Neural cell (in vitro differentiated cells): ENCODE measurements at regions not wholly inside any gene's neighbourhood (a gene's known extent, or its start where the extent isn't known, plus 50 kb on each side); places are given as distances from the start of the nearest gene placed in this dataset.

Experiments used
- H2AFZ ChIP-seq: fragments of 200-600, 300-800 bp; sonication (generic), shearing (Covaris generic); 2 replicates; pipeline ENCODE4 v1.6.0; 2014; ENCODE audit warnings: low read depth, mild to moderate bottlenecking, antibody characterized with exemption, low read length, moderate library complexity
- H3F3A ChIP-seq: fragments of 200-600 bp; shearing (Covaris generic); 2 replicates; pipeline ENCODE4 v1.6.1; 2016; ENCODE audit warnings: mild to moderate bottlenecking, moderate library complexity, mixed read lengths, antibody characterized with exemption, low read length; ENCODE audit not compliant: insufficient read depth, poor library complexity, severe bottlenecking
- H3K27ac ChIP-seq: fragments of 200-600, 300-800 bp; sonication (generic), shearing (Covaris generic); 2 replicates; pipeline ENCODE4 v1.5.1; 2014; ENCODE audit warnings: mild to moderate bottlenecking, low read length, moderate library complexity
- H3K27me3 ChIP-seq: fragments of 300-800, 200-600 bp; sonication (generic), shearing (Covaris generic); 2 replicates; pipeline ENCODE4 v1.6.0; 2014; ENCODE audit warnings: mild to moderate bottlenecking, low read depth, low read length, moderate library complexity; ENCODE audit not compliant: insufficient read depth
- H3K36me3 ChIP-seq: fragments of 300-800, 200-600 bp; sonication (generic), shearing (Covaris generic); 2 replicates; pipeline ENCODE4 v1.5.1; 2014; ENCODE audit warnings: mild to moderate bottlenecking, antibody characterized with exemption, low read length, moderate library complexity; ENCODE audit not compliant: insufficient read depth
- H3K4me2 ChIP-seq: fragments of 300-800, 200-600 bp; sonication (generic), shearing (Covaris generic); 2 replicates; pipeline ENCODE4 v1.6.0; 2014; ENCODE audit warnings: mild to moderate bottlenecking, low read length
- H3K4me3 ChIP-seq: fragments of 300-800, 200-600 bp; sonication (generic), shearing (Covaris generic); 2 replicates; pipeline ENCODE4 v1.5.1; 2014; ENCODE audit warnings: mild to moderate bottlenecking, low read length, moderate library complexity
- H3K79me2 ChIP-seq: fragments of 200-600 bp; shearing (Covaris generic); replicated peaks from 2 replicates; pipeline ENCODE4 v1.6.0; 2014; ENCODE audit warnings: mild to moderate bottlenecking, low read length, moderate library complexity; ENCODE audit not compliant: insufficient read depth
- H3K9ac ChIP-seq: fragments of 300-800, 200-600 bp; sonication (generic), shearing (Covaris generic); 2 replicates; pipeline ENCODE4 v1.6.1; 2016; ENCODE audit warnings: mild to moderate bottlenecking, low read length, mixed read lengths
- H3K9me2 ChIP-seq: fragments of 200-600 bp; shearing (Covaris generic); 2 replicates; pipeline ENCODE4 v1.6.1; 2016; ENCODE audit warnings: mild to moderate bottlenecking, low read length, mixed read lengths; ENCODE audit not compliant: insufficient read depth
- H3K9me3 ChIP-seq: fragments of 200-600, 300-800 bp; sonication (generic), shearing (Covaris generic); 2 replicates; pipeline ENCODE4 v1.6.1; 2016; ENCODE audit warnings: mild to moderate bottlenecking, mixed run types, low read length, moderate library complexity, mixed read lengths
- H4K20me1 ChIP-seq: fragments of 200-600 bp; shearing (Covaris generic); 2 replicates; pipeline ENCODE4 v1.6.1; 2016; ENCODE audit warnings: mild to moderate bottlenecking, mixed run types; ENCODE audit not compliant: insufficient read depth
- EP300 ChIP-seq: fragments of 450-650 bp; conservative IDR thresholded peaks from 2 replicates; pipeline ENCODE4 v1.6.1; 2014; ENCODE audit warnings: antibody characterized with exemption, mild to moderate bottlenecking, moderate library complexity; ENCODE audit not compliant: poor library complexity, severe bottlenecking
- EZH2 ChIP-seq: fragments of 200-600, 300-800 bp; shearing (Covaris generic), sonication (generic); IDR thresholded peaks from 2 replicates; pipeline ENCODE4 v1.6.1; 2014; ENCODE audit warnings: antibody characterized with exemption, low read length, borderline replicate concordance, mild to moderate bottlenecking; ENCODE audit not compliant: insufficient read depth, poor library complexity, severe bottlenecking
- MXI1 ChIP-seq: fragments of 450-650 bp; conservative IDR thresholded peaks from 2 replicates; pipeline ENCODE4 v1.6.1; 2014; ENCODE audit warnings: antibody characterized with exemption, mild to moderate bottlenecking; ENCODE audit not compliant: poor library complexity, severe bottlenecking
- POLR2AphosphoS5 ChIP-seq: IDR thresholded peaks from 2 replicates; pipeline ENCODE4 v1.6.1; 2012
- RAD21 ChIP-seq: fragments of 450-650 bp; conservative IDR thresholded peaks from 2 replicates; pipeline ENCODE4 v1.6.1; 2014; ENCODE audit warnings: antibody characterized with exemption, mild to moderate bottlenecking, moderate library complexity
- SMC3 ChIP-seq: fragments of 450-650 bp; conservative IDR thresholded peaks from 2 replicates; pipeline ENCODE4 v1.6.1; 2014; ENCODE audit warnings: antibody characterized with exemption, mild to moderate bottlenecking, moderate library complexity; ENCODE audit not compliant: poor library complexity
- TAF1 ChIP-seq: IDR thresholded peaks from 2 replicates; pipeline ENCODE4 v1.6.1; 2012; ENCODE audit warnings: low read depth
- TF ChIP-seq, protein P1 (sequence below): IDR thresholded peaks from 2 replicates; pipeline ENCODE4 v1.6.1; 2012; ENCODE audit warnings: borderline replicate concordance
- TF ChIP-seq, protein P2 (sequence below): fragments of 450-650 bp; IDR thresholded peaks from 2 replicates; pipeline ENCODE4 v1.5.1; 2014; ENCODE audit warnings: antibody characterized with exemption, mild to moderate bottlenecking, moderate library complexity; ENCODE audit not compliant: poor library complexity, severe bottlenecking

DNA sequence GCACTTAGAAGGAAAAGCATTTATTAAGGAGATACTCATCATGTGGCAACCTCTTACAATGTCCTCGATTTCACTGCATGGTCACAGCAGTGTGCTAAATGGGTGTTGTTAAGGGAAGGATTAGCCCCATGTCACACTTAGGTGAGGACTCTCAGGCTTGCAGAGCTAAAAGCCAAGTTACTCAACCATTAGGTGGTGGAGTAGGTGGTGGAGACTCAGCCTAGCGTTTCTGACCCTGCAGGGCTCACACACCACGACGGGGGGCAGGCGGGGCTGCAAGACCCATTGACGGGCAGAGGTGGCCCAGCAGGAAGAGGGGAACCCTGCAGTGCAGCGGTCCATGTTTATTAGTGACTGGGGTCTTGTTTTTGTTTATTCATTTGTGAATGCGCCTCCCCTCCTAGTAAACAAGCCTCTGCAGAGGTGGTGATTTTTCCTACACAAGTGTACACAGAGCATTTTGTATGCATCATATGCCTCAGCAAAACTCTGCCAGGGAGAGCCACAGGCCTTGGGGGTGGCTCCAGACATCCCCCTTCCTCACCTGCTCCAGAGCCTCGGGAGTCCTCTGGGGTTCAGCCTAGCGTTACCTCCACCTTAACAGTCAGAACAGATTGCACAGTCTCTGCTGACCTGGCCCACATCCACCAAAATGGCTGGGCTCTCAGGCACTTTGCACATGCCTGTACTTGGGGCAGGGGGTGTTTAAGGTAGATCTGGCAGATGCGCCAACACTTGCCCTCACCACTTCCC is 216.7 kb downstream of the C16orf95 start:
- Histone ChIP-seq H4K20me1 (no peaks in the 10 kb centered on the region), H3K4me2 (no peak overlapping the region), H3K27ac (no peak overlapping the region), H3K9me3 (no peaks in the 10 kb centered on the region), H3K9me2 (no peaks in the 10 kb centered on the region), H2AFZ (no peak overlapping the region), H3K9ac (no peak overlapping the region), H3K4me3 (no peak overlapping the region), H3K27me3 (no peaks in the 10 kb centered on the region), H3F3A (no peaks in the 10 kb centered on the region), H3K36me3 (no peaks in the 10 kb centered on the region), H3K79me2 (no peaks in the 10 kb centered on the region)
- TF ChIP-seq TAF1, result no peak
- no peak for TF ChIP-seq EZH2
- TF ChIP-seq, protein P1, sequence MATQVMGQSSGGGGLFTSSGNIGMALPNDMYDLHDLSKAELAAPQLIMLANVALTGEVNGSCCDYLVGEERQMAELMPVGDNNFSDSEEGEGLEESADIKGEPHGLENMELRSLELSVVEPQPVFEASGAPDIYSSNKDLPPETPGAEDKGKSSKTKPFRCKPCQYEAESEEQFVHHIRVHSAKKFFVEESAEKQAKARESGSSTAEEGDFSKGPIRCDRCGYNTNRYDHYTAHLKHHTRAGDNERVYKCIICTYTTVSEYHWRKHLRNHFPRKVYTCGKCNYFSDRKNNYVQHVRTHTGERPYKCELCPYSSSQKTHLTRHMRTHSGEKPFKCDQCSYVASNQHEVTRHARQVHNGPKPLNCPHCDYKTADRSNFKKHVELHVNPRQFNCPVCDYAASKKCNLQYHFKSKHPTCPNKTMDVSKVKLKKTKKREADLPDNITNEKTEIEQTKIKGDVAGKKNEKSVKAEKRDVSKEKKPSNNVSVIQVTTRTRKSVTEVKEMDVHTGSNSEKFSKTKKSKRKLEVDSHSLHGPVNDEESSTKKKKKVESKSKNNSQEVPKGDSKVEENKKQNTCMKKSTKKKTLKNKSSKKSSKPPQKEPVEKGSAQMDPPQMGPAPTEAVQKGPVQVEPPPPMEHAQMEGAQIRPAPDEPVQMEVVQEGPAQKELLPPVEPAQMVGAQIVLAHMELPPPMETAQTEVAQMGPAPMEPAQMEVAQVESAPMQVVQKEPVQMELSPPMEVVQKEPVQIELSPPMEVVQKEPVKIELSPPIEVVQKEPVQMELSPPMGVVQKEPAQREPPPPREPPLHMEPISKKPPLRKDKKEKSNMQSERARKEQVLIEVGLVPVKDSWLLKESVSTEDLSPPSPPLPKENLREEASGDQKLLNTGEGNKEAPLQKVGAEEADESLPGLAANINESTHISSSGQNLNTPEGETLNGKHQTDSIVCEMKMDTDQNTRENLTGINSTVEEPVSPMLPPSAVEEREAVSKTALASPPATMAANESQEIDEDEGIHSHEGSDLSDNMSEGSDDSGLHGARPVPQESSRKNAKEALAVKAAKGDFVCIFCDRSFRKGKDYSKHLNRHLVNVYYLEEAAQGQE, result no peak
- TF ChIP-seq EP300, result no peak

DNA sequence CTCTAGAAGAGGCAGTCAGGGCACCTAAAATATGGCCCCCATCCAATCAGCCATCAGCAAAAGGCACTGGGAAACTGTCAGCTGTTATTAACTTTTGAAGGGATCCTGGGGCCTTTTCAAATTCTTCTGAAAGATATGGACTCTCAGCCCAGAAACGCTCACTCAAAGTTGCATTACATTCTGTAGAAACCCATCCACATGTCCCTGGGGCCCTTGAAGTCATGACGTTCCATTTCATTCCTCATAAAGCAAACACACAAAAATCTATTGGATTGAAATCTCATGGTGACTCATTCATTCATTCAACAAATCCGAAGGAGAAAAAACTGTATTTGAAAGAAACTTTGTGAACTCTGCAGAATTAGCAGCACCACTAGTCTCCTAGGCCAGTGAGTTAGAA is 215.3 kb downstream of the C16orf95 start:
- H3K79me2 ChIP-seq, result no peaks in the 10 kb centered on the region
- H2AFZ ChIP-seq, result no peak overlapping the region
- H3K27ac ChIP-seq, result no peak overlapping the region
- H3K9ac ChIP-seq, result no peak overlapping the region
- no peaks in the 10 kb centered on the region for H3K9me3 ChIP-seq
- no peaks in the 10 kb centered on the region for H4K20me1 ChIP-seq
- H3K36me3 ChIP-seq, result no peaks in the 10 kb centered on the region
- no peak overlapping the region for H3K4me2 ChIP-seq
- H3K9me2 ChIP-seq, result no peaks in the 10 kb centered on the region
- no peaks in the 10 kb centered on the region for H3F3A ChIP-seq
- H3K27me3 ChIP-seq, result no peaks in the 10 kb centered on the region
- TF ChIP-seq, protein P1, result no peak
- TF ChIP-seq EP300, result no peak
- TF ChIP-seq TAF1, result no peak
- TF ChIP-seq, protein P2, sequence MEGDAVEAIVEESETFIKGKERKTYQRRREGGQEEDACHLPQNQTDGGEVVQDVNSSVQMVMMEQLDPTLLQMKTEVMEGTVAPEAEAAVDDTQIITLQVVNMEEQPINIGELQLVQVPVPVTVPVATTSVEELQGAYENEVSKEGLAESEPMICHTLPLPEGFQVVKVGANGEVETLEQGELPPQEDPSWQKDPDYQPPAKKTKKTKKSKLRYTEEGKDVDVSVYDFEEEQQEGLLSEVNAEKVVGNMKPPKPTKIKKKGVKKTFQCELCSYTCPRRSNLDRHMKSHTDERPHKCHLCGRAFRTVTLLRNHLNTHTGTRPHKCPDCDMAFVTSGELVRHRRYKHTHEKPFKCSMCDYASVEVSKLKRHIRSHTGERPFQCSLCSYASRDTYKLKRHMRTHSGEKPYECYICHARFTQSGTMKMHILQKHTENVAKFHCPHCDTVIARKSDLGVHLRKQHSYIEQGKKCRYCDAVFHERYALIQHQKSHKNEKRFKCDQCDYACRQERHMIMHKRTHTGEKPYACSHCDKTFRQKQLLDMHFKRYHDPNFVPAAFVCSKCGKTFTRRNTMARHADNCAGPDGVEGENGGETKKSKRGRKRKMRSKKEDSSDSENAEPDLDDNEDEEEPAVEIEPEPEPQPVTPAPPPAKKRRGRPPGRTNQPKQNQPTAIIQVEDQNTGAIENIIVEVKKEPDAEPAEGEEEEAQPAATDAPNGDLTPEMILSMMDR, result no peak
- TF ChIP-seq RAD21, result no peak
- TF ChIP-seq MXI1, result no peak
- TF ChIP-seq EZH2, result no peak
- no peak for TF ChIP-seq POLR2AphosphoS5
- TF ChIP-seq SMC3, result no peak
- H3K4me3 ChIP-seq, result no peak overlapping the region
